ENCODE measurements at regions not wholly inside any gene's neighbourhood (a gene's known extent, or its start where the extent isn't known, plus 50 kb on each side); places are given as distances from the start of the nearest gene placed in this dataset.

DNA sequence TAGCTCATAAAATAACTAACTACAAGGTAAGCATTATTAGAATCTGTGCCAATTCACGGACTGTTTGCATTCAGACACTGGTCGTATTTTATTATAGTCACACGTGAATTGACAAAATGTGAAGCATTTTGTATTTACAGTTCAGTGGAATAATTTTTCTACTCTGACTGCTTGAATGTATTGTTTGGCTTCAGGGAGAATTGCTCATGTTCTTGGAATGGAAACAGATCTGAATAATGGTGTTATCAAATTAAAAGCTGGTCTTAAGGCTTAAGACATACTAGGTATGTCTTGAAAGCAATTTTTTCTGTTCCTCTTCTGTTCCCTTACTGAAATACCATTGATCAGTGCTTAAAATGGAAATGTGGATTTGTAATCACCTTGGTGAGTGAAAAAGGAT, 543.7 kb upstream of the TLE4 start (continued):
- TF ChIP-seq SAP30 (IDR thresholded peaks at IDR 0.05; ENCODE audit: insufficient read depth, insufficient replicate concordance, low read length) (no peak), NANOG (IDR thresholded peaks at IDR 0.05; ENCODE audit: insufficient read depth, low read depth, low read length, poor library complexity, severe bottlenecking) (no peak), SP1 (IDR thresholded peaks at IDR 0.05; ENCODE audit: low read depth, low read length) (no peak)
- TF ChIP-seq, protein P1, sequence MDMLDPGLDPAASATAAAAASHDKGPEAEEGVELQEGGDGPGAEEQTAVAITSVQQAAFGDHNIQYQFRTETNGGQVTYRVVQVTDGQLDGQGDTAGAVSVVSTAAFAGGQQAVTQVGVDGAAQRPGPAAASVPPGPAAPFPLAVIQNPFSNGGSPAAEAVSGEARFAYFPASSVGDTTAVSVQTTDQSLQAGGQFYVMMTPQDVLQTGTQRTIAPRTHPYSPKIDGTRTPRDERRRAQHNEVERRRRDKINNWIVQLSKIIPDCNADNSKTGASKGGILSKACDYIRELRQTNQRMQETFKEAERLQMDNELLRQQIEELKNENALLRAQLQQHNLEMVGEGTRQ (IDR thresholded peaks at IDR 0.05; ENCODE audit: low read length), result no peak
